NCI-H1105 (cell line): ENCODE measurements at regions not wholly inside any gene's neighbourhood (a gene's known extent, or its start where the extent isn't known, plus 50 kb on each side); places are given as distances from the start of the nearest gene placed in this dataset.

Source experiments
- DNase-seq: peaks from one replicate; lab custom pipeline; 2025; lab: John Stamatoyannopoulos, UW

GRCh38 chr4:26073886-26074560 lies 160.0 kb downstream of the SMIM20 start:
- DNase-seq: no peak

- no peak for DNase-seq
These were observed 160.9 kb downstream of the SMIM20 start for GRCh38 chr4:26074712-26075430.

GRCh38 chr4:26075583-26075982 lies 161.6 kb downstream of the SMIM20 start:
- DNase-seq: no peak

GRCh38 chr4:26076000-26076587 lies 162.1 kb downstream of the SMIM20 start:
- no peak for DNase-seq

GRCh38 chr4:26076896-26077295 lies 162.9 kb downstream of the SMIM20 start:
- DNase-seq: no peak

GRCh38 chr4:26077756-26078155 lies 163.7 kb downstream of the SMIM20 start:
- DNase-seq: no peak

GRCh38 chr4:26080870-26081628 lies 167.0 kb downstream of the SMIM20 start:
- no peak for DNase-seq

- DNase-seq: peak; percentile 38
These were observed 167.9 kb downstream of the SMIM20 start for GRCh38 chr4:26081795-26082498.

GRCh38 chr4:26082565-26082964 lies 168.5 kb downstream of the SMIM20 start:
- no peak for DNase-seq

- DNase-seq: no peak
These were observed 170.0 kb downstream of the SMIM20 start for GRCh38 chr4:26083987-26084386.

GRCh38 chr4:26084414-26084813 lies 170.4 kb downstream of the SMIM20 start:
- no peak for DNase-seq

- DNase-seq: no peak
These were observed 171.5 kb downstream of the SMIM20 start for GRCh38 chr4:26085551-26085950.

GRCh38 chr4:26086621-26087441 lies 172.8 kb downstream of the SMIM20 start:
- DNase-seq: no peak

- DNase-seq: no peak
These were observed 174.5 kb downstream of the SMIM20 start for GRCh38 chr4:26088433-26088928.

- DNase-seq: no peak
These were observed 179.5 kb downstream of the SMIM20 start for GRCh38 chr4:26093551-26093950.

GRCh38 chr4:26094076-26094475 lies 180.1 kb downstream of the SMIM20 start:
- DNase-seq: no peak

- no peak for DNase-seq
These were observed 180.9 kb downstream of the SMIM20 start for GRCh38 chr4:26094911-26095310.

GRCh38 chr4:26099967-26100366 lies 185.9 kb downstream of the SMIM20 start:
- no peak for DNase-seq

- DNase-seq: no peak
These were observed 187.0 kb downstream of the SMIM20 start for GRCh38 chr4:26101011-26101410.

- DNase-seq: no peak
These were observed 190.2 kb downstream of the SMIM20 start for GRCh38 chr4:26104056-26104685.
